WI38 (cell line): ENCODE measurements at regions not wholly inside any gene's neighbourhood (a gene's known extent, or its start where the extent isn't known, plus 50 kb on each side); places are given as distances from the start of the nearest gene placed in this dataset.

ENCODE experiments used
- H3K4me3 ChIP-seq: 2 replicates; pipeline ENCODE4 v1.5.1; 2011; ENCODE audit warnings: low read depth, mild to moderate bottlenecking, control low read depth, low read length
- CTCF ChIP-seq: IDR thresholded peaks from 2 replicates; pipeline ENCODE4 v1.5.1; 2012; ENCODE audit warnings: low read depth, mild to moderate bottlenecking, control low read depth, low read length

- no peak for TF ChIP-seq CTCF
- no peak overlapping the region for H3K4me3 ChIP-seq
Observed at GRCh38 chr14:97297100-97297499, 499.9 kb downstream of the VRK1 start.

- no peak overlapping the region for H3K4me3 ChIP-seq
- TF ChIP-seq CTCF = no peak
Observed at GRCh38 chr14:97298331-97298730, 501.1 kb downstream of the VRK1 start.

- TF ChIP-seq CTCF = no peak
- no peak overlapping the region for H3K4me3 ChIP-seq
Observed at GRCh38 chr14:97298736-97299135, 501.6 kb downstream of the VRK1 start.

GRCh38 chr14:97299661-97300060 is 502.5 kb downstream of the VRK1 start:
- H3K4me3 ChIP-seq = no peak overlapping the region
- no peak for TF ChIP-seq CTCF

- H3K4me3 ChIP-seq = no peak overlapping the region
- no peak for TF ChIP-seq CTCF
Observed at GRCh38 chr14:97301931-97302559, 504.9 kb downstream of the VRK1 start.

- TF ChIP-seq CTCF = no peak
- H3K4me3 ChIP-seq = no peak overlapping the region
Observed at GRCh38 chr14:97306133-97306759, 509.1 kb downstream of the VRK1 start.

GRCh38 chr14:97306760-97307246 is 509.6 kb downstream of the VRK1 start:
- no peak overlapping the region for H3K4me3 ChIP-seq
- no peak for TF ChIP-seq CTCF
